Colonic mucosa (tissue), 4 donors: ENCODE measurements at regions not wholly inside any gene's neighbourhood (a gene's known extent, or its start where the extent isn't known, plus 50 kb on each side); places are given as distances from the start of the nearest gene placed in this dataset.

ENCODE experiments used
- DNase-seq: peaks from one replicate; pipeline ENCODE4 v3.0.0-alpha.2; 2020
- H3K27ac ChIP-seq: fragments of 200-600 bp; one replicate; pipeline ENCODE4 v1.8.0; 2021
- H3K27me3 ChIP-seq: fragments of 200-600 bp; one replicate; pipeline ENCODE4 v1.8.0; 2021
- H3K36me3 ChIP-seq: fragments of 200-600 bp; one replicate; pipeline ENCODE4 v1.8.0; 2021
- H3K4me1 ChIP-seq: fragments of 200-600 bp; one replicate; pipeline ENCODE4 v1.8.0; 2021; ENCODE audit warnings: mild to moderate bottlenecking
- H3K4me3 ChIP-seq: fragments of 200-600 bp; one replicate; pipeline ENCODE4 v1.8.0; 2021
- H3K9ac ChIP-seq, 2 donors: one replicate each; pipeline ENCODE4 v1.7.0; 2013; ENCODE audit warnings: control low read depth in 2 of 2, low read depth in 2 of 2, low read length in 2 of 2
- H3K9me3 ChIP-seq: fragments of 200-600 bp; one replicate; pipeline ENCODE4 v1.8.0; 2021
- intact Hi-C: fragments of 100-400 bp; cut with DNase I; formaldehyde crosslinking; loops from one replicate; pipeline ENCODE4 v1.14.1; 2022
- TF ChIP-seq, protein P1 (sequence below): fragments of 200-600 bp; IDR thresholded peaks from one replicate; pipeline ENCODE4 v1.8.0; 2022; ENCODE audit warnings: antibody characterized with exemption, mild to moderate bottlenecking
- donor health status: healthy.
- donor health status: DM: no; HTN: no; CAD: no.
- donor health status: DM: no; HTN: no; CAD: no.

DNA sequence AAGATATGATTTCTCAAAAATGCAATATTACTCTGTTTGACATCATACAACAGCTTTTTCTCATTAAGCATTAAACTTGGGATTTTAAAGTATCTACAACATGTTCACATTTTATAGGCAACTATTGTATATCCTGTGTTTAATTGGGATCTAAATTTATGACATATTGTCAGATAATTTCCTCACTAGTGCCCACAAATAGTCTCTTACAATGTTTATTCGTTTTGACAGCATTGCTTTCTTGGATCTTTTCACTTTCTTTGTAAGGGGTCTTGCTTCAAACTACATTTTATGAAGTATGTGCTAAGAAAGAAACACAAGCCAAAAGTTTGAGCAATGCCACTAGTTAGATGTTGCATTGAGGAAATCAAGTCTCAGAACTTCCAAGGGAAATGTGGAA is 285.1 kb downstream of the TMEM167A start:
- TF ChIP-seq, protein P1, sequence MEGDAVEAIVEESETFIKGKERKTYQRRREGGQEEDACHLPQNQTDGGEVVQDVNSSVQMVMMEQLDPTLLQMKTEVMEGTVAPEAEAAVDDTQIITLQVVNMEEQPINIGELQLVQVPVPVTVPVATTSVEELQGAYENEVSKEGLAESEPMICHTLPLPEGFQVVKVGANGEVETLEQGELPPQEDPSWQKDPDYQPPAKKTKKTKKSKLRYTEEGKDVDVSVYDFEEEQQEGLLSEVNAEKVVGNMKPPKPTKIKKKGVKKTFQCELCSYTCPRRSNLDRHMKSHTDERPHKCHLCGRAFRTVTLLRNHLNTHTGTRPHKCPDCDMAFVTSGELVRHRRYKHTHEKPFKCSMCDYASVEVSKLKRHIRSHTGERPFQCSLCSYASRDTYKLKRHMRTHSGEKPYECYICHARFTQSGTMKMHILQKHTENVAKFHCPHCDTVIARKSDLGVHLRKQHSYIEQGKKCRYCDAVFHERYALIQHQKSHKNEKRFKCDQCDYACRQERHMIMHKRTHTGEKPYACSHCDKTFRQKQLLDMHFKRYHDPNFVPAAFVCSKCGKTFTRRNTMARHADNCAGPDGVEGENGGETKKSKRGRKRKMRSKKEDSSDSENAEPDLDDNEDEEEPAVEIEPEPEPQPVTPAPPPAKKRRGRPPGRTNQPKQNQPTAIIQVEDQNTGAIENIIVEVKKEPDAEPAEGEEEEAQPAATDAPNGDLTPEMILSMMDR, result no peak

DNA sequence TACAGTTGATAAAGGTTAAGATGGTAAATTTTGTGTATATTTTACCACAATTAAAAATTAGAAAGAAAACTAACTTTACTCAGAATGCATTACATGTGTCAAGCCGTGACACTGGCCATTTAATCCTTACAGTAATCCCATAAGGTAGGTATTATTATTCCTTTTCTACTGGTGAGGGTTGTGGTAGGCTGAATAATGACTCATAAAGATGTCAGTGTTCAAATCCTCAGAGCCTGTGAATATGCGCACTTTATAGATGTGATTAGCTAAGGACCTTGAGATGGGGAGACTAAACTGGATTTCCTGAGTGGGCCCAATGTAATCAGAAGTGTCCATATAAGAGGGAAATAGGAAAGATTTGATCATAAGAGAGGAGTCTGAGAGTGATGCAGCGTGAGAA is 288.1 kb downstream of the TMEM167A start:
- no peaks in the 10 kb centered on the region for H3K9me3 ChIP-seq
- intact Hi-C loops, result no loop called here
- no peak overlapping the region for H3K9ac ChIP-seq
- H3K27me3 ChIP-seq, result no peaks in the 10 kb centered on the region
- no peak overlapping the region for H3K4me3 ChIP-seq
- H3K36me3 ChIP-seq, result no peaks in the 10 kb centered on the region
- TF ChIP-seq, protein P1, result no peak
- DNase-seq, result no peak
- H3K27ac ChIP-seq, result no peak overlapping the region
- no peaks in the 10 kb centered on the region for H3K4me1 ChIP-seq

More for the DNA sequence above, 285.1 kb downstream of the TMEM167A start:
- no peaks in the 10 kb centered on the region for H3K36me3 ChIP-seq
- no peak overlapping the region for H3K27ac ChIP-seq
- H3K9ac ChIP-seq, result no peak overlapping the region
- no peak for DNase-seq
- H3K4me1 ChIP-seq, result no peaks in the 10 kb centered on the region
- no peak overlapping the region for H3K4me3 ChIP-seq
- no peaks in the 10 kb centered on the region for H3K9me3 ChIP-seq
- intact Hi-C loops, result loop anchor here (5.0 kb wide), 2 partner anchors 150 to 440 kb away; no protein-coding TSS in a partner anchor
- no peaks in the 10 kb centered on the region for H3K27me3 ChIP-seq

DNA sequence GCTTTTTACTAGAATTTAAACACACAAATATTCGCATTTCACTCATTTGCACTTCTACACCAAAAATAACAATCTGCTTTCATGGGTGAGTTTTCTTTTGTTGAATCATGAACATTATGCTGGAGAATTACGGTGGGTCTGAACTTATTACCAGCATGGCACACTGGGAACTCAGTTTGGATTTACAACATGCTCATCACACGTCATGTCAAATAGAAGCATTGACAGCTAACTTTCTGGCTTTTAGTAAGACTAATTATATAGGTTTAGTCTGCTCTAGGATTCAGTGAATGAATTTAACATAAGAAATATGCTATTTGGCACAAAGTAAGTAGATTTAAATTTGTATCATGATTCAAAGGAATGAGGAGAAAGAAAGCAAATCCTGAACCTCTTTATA is 290.4 kb downstream of the TMEM167A start:
- TF ChIP-seq, protein P1, result no peak
- H3K27me3 ChIP-seq, result no peaks in the 10 kb centered on the region
- no peak overlapping the region for H3K9ac ChIP-seq
- H3K4me3 ChIP-seq, result no peak overlapping the region
- H3K4me1 ChIP-seq, result no peaks in the 10 kb centered on the region
- H3K36me3 ChIP-seq, result no peaks in the 10 kb centered on the region
- H3K9me3 ChIP-seq, result no peaks in the 10 kb centered on the region
- no peak for DNase-seq
- H3K27ac ChIP-seq, result no peak overlapping the region
- intact Hi-C loops, result no loop called here

DNA sequence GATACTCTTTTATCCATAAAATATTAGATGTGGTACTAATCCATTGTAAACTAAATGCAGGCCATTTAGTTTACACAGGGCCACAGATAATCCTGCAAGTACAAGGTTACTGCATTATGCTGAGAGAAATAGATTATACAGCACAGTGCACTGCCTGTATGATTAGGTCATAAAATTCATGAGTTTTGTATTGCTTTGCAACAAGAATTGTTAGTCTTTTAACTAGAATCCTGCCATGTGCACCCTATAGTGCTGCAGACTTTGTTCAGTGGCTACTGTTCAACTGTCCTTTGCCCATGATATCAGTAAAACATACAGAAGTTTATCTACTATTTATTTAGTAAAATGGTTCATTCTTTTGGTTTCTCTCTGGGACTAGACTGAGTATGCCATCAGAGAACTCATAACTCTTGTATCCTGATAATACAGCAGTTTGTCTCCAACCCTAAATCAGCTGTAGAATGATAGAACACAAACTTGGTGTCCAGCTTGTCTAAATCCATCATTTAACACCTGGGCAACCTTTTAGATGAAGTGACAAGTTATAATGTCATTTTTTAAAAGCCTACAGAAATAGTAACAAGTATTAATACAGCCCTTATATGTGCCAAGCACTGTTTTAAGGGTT is 291.2 kb downstream of the TMEM167A start:
- Histone ChIP-seq H3K27ac (no peak overlapping the region), H3K27me3 (no peaks in the 10 kb centered on the region), H3K9ac (no peak overlapping the region), H3K9me3 (no peaks in the 10 kb centered on the region), H3K4me3 (no peak overlapping the region), H3K4me1 (no peaks in the 10 kb centered on the region), H3K36me3 (no peaks in the 10 kb centered on the region)
- intact Hi-C loops, result no loop called here
- no peak for DNase-seq
- TF ChIP-seq, protein P1, result no peak

DNA sequence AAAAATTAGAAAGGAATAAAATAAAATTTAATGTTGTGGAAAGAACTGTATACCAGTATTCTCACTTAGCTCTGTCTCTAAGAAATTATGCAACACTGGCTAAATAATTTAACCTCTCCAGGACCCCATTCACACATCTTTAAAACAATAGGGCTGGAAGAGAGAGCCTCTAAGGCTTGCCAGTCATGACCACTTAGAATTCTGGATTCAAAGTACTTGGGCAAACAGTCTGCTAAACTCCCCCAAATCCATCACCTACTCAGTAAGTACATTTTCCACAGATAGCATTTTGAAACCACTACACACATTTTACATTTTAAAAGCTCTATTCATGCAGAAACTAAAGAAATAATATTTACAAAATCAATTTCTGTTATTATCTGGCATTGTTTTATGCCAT is 291.7 kb downstream of the TMEM167A start:
- Histone ChIP-seq H3K36me3 (no peaks in the 10 kb centered on the region), H3K9me3 (no peaks in the 10 kb centered on the region)
- intact Hi-C loops, result no loop called here

More for the DNA sequence above, 291.7 kb downstream of the TMEM167A start:
- Histone ChIP-seq H3K4me1 (no peaks in the 10 kb centered on the region), H3K4me3 (no peak overlapping the region), H3K9ac (no peak overlapping the region), H3K27me3 (no peaks in the 10 kb centered on the region), H3K27ac (no peak overlapping the region)
- TF ChIP-seq, protein P1, result no peak
- no peak for DNase-seq
